ENCODE measurements at regions not wholly inside any gene's neighbourhood (a gene's known extent, or its start where the extent isn't known, plus 50 kb on each side); places are given as distances from the start of the nearest gene placed in this dataset.

DNA sequence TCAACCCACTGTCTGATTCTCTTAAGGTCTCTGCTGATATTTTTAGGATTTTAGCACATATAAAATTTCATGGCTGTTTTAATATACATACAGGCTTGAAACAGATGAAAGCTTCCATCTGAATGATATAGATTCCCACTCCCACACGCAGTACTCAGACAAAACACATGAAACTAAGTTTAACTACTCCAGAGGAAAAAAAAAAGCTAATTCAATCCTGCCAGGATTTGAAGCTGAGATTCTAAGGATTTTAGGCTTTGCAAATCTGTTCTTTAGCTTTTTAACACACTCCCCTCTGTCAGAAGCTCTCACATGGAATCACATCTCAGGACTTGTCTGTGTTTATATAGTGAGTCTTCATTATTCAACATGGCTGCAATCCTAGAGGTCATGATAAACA, 217.3 kb downstream of the BCAT1 start:
- TF ChIP-seq, protein P1, sequence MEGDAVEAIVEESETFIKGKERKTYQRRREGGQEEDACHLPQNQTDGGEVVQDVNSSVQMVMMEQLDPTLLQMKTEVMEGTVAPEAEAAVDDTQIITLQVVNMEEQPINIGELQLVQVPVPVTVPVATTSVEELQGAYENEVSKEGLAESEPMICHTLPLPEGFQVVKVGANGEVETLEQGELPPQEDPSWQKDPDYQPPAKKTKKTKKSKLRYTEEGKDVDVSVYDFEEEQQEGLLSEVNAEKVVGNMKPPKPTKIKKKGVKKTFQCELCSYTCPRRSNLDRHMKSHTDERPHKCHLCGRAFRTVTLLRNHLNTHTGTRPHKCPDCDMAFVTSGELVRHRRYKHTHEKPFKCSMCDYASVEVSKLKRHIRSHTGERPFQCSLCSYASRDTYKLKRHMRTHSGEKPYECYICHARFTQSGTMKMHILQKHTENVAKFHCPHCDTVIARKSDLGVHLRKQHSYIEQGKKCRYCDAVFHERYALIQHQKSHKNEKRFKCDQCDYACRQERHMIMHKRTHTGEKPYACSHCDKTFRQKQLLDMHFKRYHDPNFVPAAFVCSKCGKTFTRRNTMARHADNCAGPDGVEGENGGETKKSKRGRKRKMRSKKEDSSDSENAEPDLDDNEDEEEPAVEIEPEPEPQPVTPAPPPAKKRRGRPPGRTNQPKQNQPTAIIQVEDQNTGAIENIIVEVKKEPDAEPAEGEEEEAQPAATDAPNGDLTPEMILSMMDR (IDR thresholded peaks at IDR 0.05) = no peak
- Mint-ChIP-seq H3K36me3 (ENCODE audit: unreplicated experiment) (no peaks in the 10 kb centered on the region), H3K27ac (ENCODE audit: unreplicated experiment) (no peak overlapping the region), H3K4me3 (ENCODE audit: unreplicated experiment) (no peak overlapping the region), H3K4me1 (ENCODE audit: unreplicated experiment) (peaks cover 3% of the 10 kb centered on the region), H3K27me3 (ENCODE audit: unreplicated experiment) (no peaks in the 10 kb centered on the region), H3K9me3 (ENCODE audit: unreplicated experiment) (no peaks in the 10 kb centered on the region)
- no peak for DNase-seq (ENCODE audit: extremely low spot score, unreplicated experiment)

DNA sequence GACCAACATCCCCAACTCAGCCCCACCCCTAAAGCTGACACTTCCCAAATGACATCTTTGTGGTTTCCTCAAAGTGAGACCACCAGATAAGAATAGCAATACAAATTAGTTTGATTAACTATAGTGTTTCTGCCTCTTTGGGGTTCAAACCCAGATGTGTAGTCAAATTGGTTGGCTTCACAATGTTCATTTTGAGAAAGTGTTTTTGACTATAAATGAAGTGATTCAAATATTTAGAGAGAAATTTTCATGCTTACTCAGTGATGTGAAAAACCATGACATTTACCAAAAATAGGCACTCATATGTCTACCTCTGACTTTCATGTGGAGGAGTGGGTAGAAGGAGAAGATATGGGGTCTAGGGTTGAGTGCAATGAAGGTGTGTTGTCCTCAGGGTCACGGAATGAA, 218.4 kb downstream of the BCAT1 start:
- H3K27me3 Mint-ChIP-seq (ENCODE audit: unreplicated experiment) = no peaks in the 10 kb centered on the region
- no peak for DNase-seq (ENCODE audit: extremely low spot score, unreplicated experiment)
- H3K9me3 Mint-ChIP-seq (ENCODE audit: unreplicated experiment) = no peaks in the 10 kb centered on the region
- TF ChIP-seq, protein P1 (IDR thresholded peaks at IDR 0.05) = no peak
- H3K4me1 Mint-ChIP-seq (ENCODE audit: unreplicated experiment) = peaks cover 3% of the 10 kb centered on the region
- H3K36me3 Mint-ChIP-seq (ENCODE audit: unreplicated experiment) = no peaks in the 10 kb centered on the region
- no peak overlapping the region for H3K27ac Mint-ChIP-seq (ENCODE audit: unreplicated experiment)
- no peak overlapping the region for H3K4me3 Mint-ChIP-seq (ENCODE audit: unreplicated experiment)

DNA sequence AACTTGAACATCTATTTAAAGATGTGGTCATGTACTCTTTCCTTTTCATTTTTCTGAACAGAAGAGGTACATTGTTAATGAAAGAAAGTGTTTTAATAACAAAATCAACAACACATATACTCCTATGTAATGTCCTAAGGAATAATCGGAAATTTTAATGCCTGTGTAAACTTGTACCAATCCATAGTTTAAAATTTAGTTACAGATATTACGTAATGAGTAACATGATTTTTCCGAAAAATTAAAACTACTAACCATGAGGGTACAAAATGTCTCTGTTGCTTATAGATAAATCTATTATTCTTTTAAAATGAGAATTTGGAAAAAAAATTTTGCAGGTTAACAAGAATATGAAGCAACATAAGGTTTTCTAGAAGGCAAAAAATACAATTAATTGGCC, 220.1 kb downstream of the BCAT1 start:
- no peak overlapping the region for H3K27ac Mint-ChIP-seq (ENCODE audit: unreplicated experiment)
- H3K4me1 Mint-ChIP-seq (ENCODE audit: unreplicated experiment) = peaks cover 3% of the 10 kb centered on the region
- TF ChIP-seq, protein P1 (IDR thresholded peaks at IDR 0.05) = no peak
- H3K36me3 Mint-ChIP-seq (ENCODE audit: unreplicated experiment) = no peaks in the 10 kb centered on the region
- H3K27me3 Mint-ChIP-seq (ENCODE audit: unreplicated experiment) = no peaks in the 10 kb centered on the region
- DNase-seq (ENCODE audit: extremely low spot score, unreplicated experiment) = no peak
- no peak overlapping the region for H3K4me3 Mint-ChIP-seq (ENCODE audit: unreplicated experiment)
- no peaks in the 10 kb centered on the region for H3K9me3 Mint-ChIP-seq (ENCODE audit: unreplicated experiment)

DNA sequence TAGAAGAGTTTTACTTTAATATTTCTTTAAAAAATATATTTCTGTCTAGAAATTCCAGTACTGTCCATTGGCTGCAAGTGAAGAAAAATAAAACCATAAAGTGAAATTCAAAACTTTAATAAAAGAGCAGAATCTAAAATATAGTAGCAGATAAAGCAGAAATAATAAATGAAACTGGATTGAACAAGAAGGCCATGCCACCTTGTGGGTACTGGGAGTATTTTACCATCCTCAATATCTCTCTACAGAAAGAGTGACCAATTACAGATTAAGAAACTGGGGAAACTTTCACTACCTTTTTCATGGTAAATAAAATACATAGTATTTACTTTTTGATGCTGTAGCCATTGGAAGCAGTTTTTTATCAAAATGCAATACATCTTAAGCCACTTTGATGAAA, 220.5 kb downstream of the BCAT1 start:
- no peak overlapping the region for H3K4me3 Mint-ChIP-seq (ENCODE audit: unreplicated experiment)
- no peaks in the 10 kb centered on the region for H3K27me3 Mint-ChIP-seq (ENCODE audit: unreplicated experiment)
- no peak for DNase-seq (ENCODE audit: extremely low spot score, unreplicated experiment)
- TF ChIP-seq, protein P1 (IDR thresholded peaks at IDR 0.05) = peak; percentile 81
- no peaks in the 10 kb centered on the region for H3K9me3 Mint-ChIP-seq (ENCODE audit: unreplicated experiment)
- no peak overlapping the region for H3K27ac Mint-ChIP-seq (ENCODE audit: unreplicated experiment)
- H3K36me3 Mint-ChIP-seq (ENCODE audit: unreplicated experiment) = no peaks in the 10 kb centered on the region
- H3K4me1 Mint-ChIP-seq (ENCODE audit: unreplicated experiment) = peaks cover 3% of the 10 kb centered on the region

DNA sequence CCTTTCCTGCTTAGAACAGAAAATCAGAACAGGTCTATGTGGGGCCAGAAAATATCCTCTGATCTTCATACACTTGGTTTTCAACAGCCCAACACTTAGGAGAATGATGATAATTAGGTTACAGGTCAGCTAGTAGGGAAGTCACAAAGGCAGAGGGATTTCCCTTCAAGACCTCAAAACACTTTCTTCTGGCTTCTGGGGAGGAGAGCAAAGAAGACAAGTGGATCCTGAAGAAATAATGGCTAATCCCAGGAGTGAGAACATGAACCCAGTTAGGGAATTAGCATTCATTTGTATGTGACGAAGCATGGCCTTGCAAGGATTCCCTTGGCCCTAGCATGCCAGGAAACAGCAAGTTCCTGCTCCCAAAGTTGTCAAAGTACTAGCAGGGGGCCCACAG, 223.3 kb downstream of the BCAT1 start:
- TF ChIP-seq, protein P1 (IDR thresholded peaks at IDR 0.05) = no peak
- no peak overlapping the region for H3K27ac Mint-ChIP-seq (ENCODE audit: unreplicated experiment)
- no peaks in the 10 kb centered on the region for H3K36me3 Mint-ChIP-seq (ENCODE audit: unreplicated experiment)

More for the DNA sequence above, 223.3 kb downstream of the BCAT1 start:
- no peak for DNase-seq (ENCODE audit: extremely low spot score, unreplicated experiment)
- Mint-ChIP-seq H3K9me3 (ENCODE audit: unreplicated experiment) (peaks cover 4% of the 10 kb centered on the region), H3K27me3 (ENCODE audit: unreplicated experiment) (no peaks in the 10 kb centered on the region), H3K4me1 (ENCODE audit: unreplicated experiment) (no peaks in the 10 kb centered on the region), H3K4me3 (ENCODE audit: unreplicated experiment) (no peak overlapping the region)
